Fibroblast of lung (primary cell): ENCODE measurements at regions not wholly inside any gene's neighbourhood (a gene's known extent, or its start where the extent isn't known, plus 50 kb on each side); places are given as distances from the start of the nearest gene placed in this dataset.

Experiments
- CTCF ChIP-seq, 2 donors: IDR thresholded peaks in 1 of 2; conservative IDR thresholded peaks in 1 of 2; 1 replicate in 1 of 2; 2 replicates in 1 of 2; pipeline ENCODE4 v1.5.1; 2011 to 2012; ENCODE audit warnings: low read length in 2 of 2, control low read depth in 1 of 2, inconsistent platforms in 1 of 2, low read depth in 1 of 2, mild to moderate bottlenecking in 1 of 2
- EZH2 ChIP-seq: IDR thresholded peaks from 2 replicates; pipeline ENCODE4 v1.5.1; 2012; ENCODE audit warnings: low read length, control low read depth, mild to moderate bottlenecking; ENCODE audit errors: missing control alignments

- TF ChIP-seq CTCF (conservative IDR thresholded peaks at IDR 0.05 in 1 of 2, IDR thresholded peaks at IDR 0.05 in 1 of 2; ENCODE audit: low read depth in 1 of 2, low read length in 2 of 2) = no peak
- TF ChIP-seq EZH2 = no peak
These were observed 1140.1 kb downstream of the BRD1 start for GRCh38 chr22:48687606-48688005.
